Ishikawa (cell line): ENCODE measurements at regions not wholly inside any gene's neighbourhood (a gene's known extent, or its start where the extent isn't known, plus 50 kb on each side); places are given as distances from the start of the nearest gene placed in this dataset.

ENCODE experiments used
- CEBPB ChIP-seq: IDR thresholded peaks from 2 replicates; pipeline ENCODE4 v1.6.1; 2012
- CREB1 ChIP-seq: IDR thresholded peaks from 2 replicates; pipeline ENCODE4 v1.6.1; 2012; ENCODE audit warnings: low read depth
- EGR1 ChIP-seq: IDR thresholded peaks from 2 replicates; pipeline ENCODE4 v1.6.1; 2012
- EP300 ChIP-seq: IDR thresholded peaks from 2 replicates; pipeline ENCODE4 v1.6.1; 2012; ENCODE audit warnings: borderline replicate concordance
- RAD21 ChIP-seq: IDR thresholded peaks from 2 replicates; pipeline ENCODE4 v1.6.1; 2012; ENCODE audit warnings: low read depth
- TAF1 ChIP-seq: IDR thresholded peaks from 2 replicates; pipeline ENCODE4 v1.6.1; 2012; ENCODE audit warnings: low read depth, mild to moderate bottlenecking
- TCF12 ChIP-seq: IDR thresholded peaks from 2 replicates; pipeline ENCODE4 v1.6.1; 2012; ENCODE audit warnings: low read depth
- YY1 ChIP-seq: IDR thresholded peaks from 2 replicates; pipeline ENCODE4 v1.6.1; 2012; ENCODE audit warnings: low read depth
- ZBTB7A ChIP-seq: IDR thresholded peaks from 2 replicates; pipeline ENCODE4 v1.6.1; 2012; ENCODE audit warnings: low read depth
- TF ChIP-seq, protein P1 (sequence below): IDR thresholded peaks from 2 replicates; pipeline ENCODE4 v1.6.1; 2012; ENCODE audit warnings: low read depth, mild to moderate bottlenecking
- TF ChIP-seq, protein P2 (sequence below): IDR thresholded peaks from 2 replicates; pipeline ENCODE4 v1.6.1; 2012
- TF ChIP-seq, protein P3 (sequence below): IDR thresholded peaks from 2 replicates; pipeline ENCODE4 v1.6.1; 2012

DNA sequence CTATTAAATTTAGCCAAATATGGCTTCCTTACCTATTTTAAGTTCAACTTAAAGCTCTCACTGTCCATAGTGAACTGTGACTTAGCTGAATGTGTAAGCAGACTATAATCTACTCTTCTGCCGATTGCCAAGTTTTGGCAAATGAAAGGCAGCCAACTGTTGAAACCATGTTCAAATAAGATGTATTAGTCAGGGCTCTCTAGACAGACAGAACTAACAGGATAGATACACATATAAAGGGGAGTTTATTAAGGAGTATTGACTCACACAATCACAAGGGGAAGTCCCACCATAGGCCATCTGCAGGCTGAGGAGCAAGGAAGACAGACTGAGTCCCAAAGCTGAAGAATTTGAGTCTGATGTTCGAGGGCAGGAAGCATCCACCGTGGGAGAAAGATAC is 837.7 kb upstream of the AUTS2 start:
- no peak for TF ChIP-seq TAF1
- TF ChIP-seq YY1, result no peak
- TF ChIP-seq CREB1, result no peak
- TF ChIP-seq RAD21, result no peak
- TF ChIP-seq EP300, result no peak
- no peak for TF ChIP-seq CEBPB
- TF ChIP-seq, protein P1, sequence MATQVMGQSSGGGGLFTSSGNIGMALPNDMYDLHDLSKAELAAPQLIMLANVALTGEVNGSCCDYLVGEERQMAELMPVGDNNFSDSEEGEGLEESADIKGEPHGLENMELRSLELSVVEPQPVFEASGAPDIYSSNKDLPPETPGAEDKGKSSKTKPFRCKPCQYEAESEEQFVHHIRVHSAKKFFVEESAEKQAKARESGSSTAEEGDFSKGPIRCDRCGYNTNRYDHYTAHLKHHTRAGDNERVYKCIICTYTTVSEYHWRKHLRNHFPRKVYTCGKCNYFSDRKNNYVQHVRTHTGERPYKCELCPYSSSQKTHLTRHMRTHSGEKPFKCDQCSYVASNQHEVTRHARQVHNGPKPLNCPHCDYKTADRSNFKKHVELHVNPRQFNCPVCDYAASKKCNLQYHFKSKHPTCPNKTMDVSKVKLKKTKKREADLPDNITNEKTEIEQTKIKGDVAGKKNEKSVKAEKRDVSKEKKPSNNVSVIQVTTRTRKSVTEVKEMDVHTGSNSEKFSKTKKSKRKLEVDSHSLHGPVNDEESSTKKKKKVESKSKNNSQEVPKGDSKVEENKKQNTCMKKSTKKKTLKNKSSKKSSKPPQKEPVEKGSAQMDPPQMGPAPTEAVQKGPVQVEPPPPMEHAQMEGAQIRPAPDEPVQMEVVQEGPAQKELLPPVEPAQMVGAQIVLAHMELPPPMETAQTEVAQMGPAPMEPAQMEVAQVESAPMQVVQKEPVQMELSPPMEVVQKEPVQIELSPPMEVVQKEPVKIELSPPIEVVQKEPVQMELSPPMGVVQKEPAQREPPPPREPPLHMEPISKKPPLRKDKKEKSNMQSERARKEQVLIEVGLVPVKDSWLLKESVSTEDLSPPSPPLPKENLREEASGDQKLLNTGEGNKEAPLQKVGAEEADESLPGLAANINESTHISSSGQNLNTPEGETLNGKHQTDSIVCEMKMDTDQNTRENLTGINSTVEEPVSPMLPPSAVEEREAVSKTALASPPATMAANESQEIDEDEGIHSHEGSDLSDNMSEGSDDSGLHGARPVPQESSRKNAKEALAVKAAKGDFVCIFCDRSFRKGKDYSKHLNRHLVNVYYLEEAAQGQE, result no peak
- no peak for TF ChIP-seq ZBTB7A
- TF ChIP-seq, protein P2, sequence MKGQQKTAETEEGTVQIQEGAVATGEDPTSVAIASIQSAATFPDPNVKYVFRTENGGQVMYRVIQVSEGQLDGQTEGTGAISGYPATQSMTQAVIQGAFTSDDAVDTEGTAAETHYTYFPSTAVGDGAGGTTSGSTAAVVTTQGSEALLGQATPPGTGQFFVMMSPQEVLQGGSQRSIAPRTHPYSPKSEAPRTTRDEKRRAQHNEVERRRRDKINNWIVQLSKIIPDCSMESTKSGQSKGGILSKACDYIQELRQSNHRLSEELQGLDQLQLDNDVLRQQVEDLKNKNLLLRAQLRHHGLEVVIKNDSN, result no peak
- TF ChIP-seq TCF12, result no peak
- TF ChIP-seq, protein P3, sequence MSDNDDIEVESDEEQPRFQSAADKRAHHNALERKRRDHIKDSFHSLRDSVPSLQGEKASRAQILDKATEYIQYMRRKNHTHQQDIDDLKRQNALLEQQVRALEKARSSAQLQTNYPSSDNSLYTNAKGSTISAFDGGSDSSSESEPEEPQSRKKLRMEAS, result no peak
- TF ChIP-seq EGR1, result no peak
